NCI-H1436 (cell line): ENCODE measurements at regions not wholly inside any gene's neighbourhood (a gene's known extent, or its start where the extent isn't known, plus 50 kb on each side); places are given as distances from the start of the nearest gene placed in this dataset.

Experiments used
- DNase-seq: peaks from one replicate; lab custom pipeline; 2025; lab: John Stamatoyannopoulos, UW

GRCh38 chr13:58782736-58783135 lies 1151.2 kb downstream of the PCDH17 start:
- no peak for DNase-seq

GRCh38 chr13:58792854-58793253 lies 1161.3 kb downstream of the PCDH17 start:
- DNase-seq = no peak

- DNase-seq = no peak
Observed at GRCh38 chr13:58795715-58796114, 1164.2 kb downstream of the PCDH17 start.

GRCh38 chr13:58804832-58805231 lies 1173.3 kb downstream of the PCDH17 start:
- no peak for DNase-seq

- DNase-seq = no peak
Observed at GRCh38 chr13:58806401-58806800, 1174.9 kb downstream of the PCDH17 start.

- DNase-seq = no peak
Observed at GRCh38 chr13:58823701-58824100, 1192.2 kb downstream of the PCDH17 start.

GRCh38 chr13:58827904-58828303 lies 1196.4 kb downstream of the PCDH17 start:
- DNase-seq = no peak

GRCh38 chr13:58830841-58831240 lies 1199.3 kb downstream of the PCDH17 start:
- no peak for DNase-seq

GRCh38 chr13:58838615-58839014 lies 1207.1 kb downstream of the PCDH17 start:
- DNase-seq = no peak

GRCh38 chr13:58843071-58843470 lies 1211.5 kb downstream of the PCDH17 start:
- DNase-seq = no peak

GRCh38 chr13:58843567-58843966 lies 1212.0 kb downstream of the PCDH17 start:
- DNase-seq = no peak

- DNase-seq = no peak
Observed at GRCh38 chr13:58850161-58850560, 1218.6 kb downstream of the PCDH17 start.

- DNase-seq = no peak
Observed at GRCh38 chr13:58852076-58852475, 1220.5 kb downstream of the PCDH17 start.

- no peak for DNase-seq
Observed at GRCh38 chr13:58855283-58855682, 1223.7 kb downstream of the PCDH17 start.

GRCh38 chr13:58858870-58859371 lies 1227.4 kb downstream of the PCDH17 start:
- no peak for DNase-seq

- no peak for DNase-seq
Observed at GRCh38 chr13:58865286-58865685, 1233.7 kb downstream of the PCDH17 start.

- DNase-seq = no peak
Observed at GRCh38 chr13:58869566-58869965, 1238.0 kb downstream of the PCDH17 start.

GRCh38 chr13:58876473-58876872 lies 1244.9 kb downstream of the PCDH17 start:
- DNase-seq = no peak

- no peak for DNase-seq
Observed at GRCh38 chr13:58879114-58879513, 1247.6 kb downstream of the PCDH17 start.

- no peak for DNase-seq
Observed at GRCh38 chr13:58882516-58882915, 1251.0 kb downstream of the PCDH17 start.

GRCh38 chr13:58883405-58883804 lies 1251.9 kb downstream of the PCDH17 start:
- DNase-seq = no peak

GRCh38 chr13:58884353-58885209 lies 1253.0 kb downstream of the PCDH17 start:
- DNase-seq = no peak

GRCh38 chr13:58889474-58889873 lies 1257.9 kb downstream of the PCDH17 start:
- DNase-seq = no peak

GRCh38 chr13:58893396-58893795 lies 1261.9 kb downstream of the PCDH17 start:
- no peak for DNase-seq
